Vagina (tissue), 2 donors: ENCODE measurements at regions not wholly inside any gene's neighbourhood (a gene's known extent, or its start where the extent isn't known, plus 50 kb on each side); places are given as distances from the start of the nearest gene placed in this dataset.

Experiments
- DNase-seq, 2 donors: peaks; one replicate each; pipeline ENCODE4 v3.0.0-alpha.2; 2017; ENCODE audit errors: extremely low spot score in 2 of 2
- H3K27ac ChIP-seq: fragments of 200-600 bp; sonication (generic); one replicate; pipeline ENCODE4 v1.5.1; 2019
- H3K27me3 ChIP-seq: fragments of 200-600 bp; sonication (generic); one replicate; pipeline ENCODE4 v1.5.1; 2019
- H3K36me3 ChIP-seq, 2 donors: fragments of 200-600 bp; sonication (generic); one replicate each; pipeline ENCODE4 v1.5.1; 2017 to 2019
- H3K4me1 ChIP-seq: fragments of 200-600 bp; sonication (generic); one replicate; pipeline ENCODE4 v1.5.1; 2019
- H3K4me3 ChIP-seq, 2 donors: fragments of 200-600 bp; sonication (generic); 1 replicate in 1 of 2; 2 replicates in 1 of 2; pipeline ENCODE4 v1.5.1; 2016 to 2019
- H3K9me3 ChIP-seq: fragments of 200-600 bp; sonication (generic); one replicate; pipeline ENCODE4 v1.5.1; 2019
- CTCF ChIP-seq, 3 experiments: fragments of 450-650 bp in 2 of 3; fragments of 200-600 bp in 1 of 3; sonication (generic) in 1 of 3; IDR thresholded peaks; one replicate each; pipeline ENCODE4 v1.5.1; 2017 to 2019; ENCODE audit warnings: antibody characterized with exemption in 3 of 3, mild to moderate bottlenecking in 2 of 3, moderate library complexity in 2 of 3
- POLR2A ChIP-seq, 2 donors: fragments of 450-650 bp; IDR thresholded peaks; one replicate each; pipeline ENCODE4 v1.6.1; 2017; ENCODE audit warnings: antibody characterized with exemption in 2 of 2, mild to moderate bottlenecking in 2 of 2, moderate library complexity in 2 of 2
- POLR2AphosphoS5 ChIP-seq, 2 donors: sonication (generic); formaldehyde crosslinking; IDR thresholded peaks; one replicate each; pipeline ENCODE4 v1.9.0; 2017; ENCODE audit warnings: antibody characterized with exemption in 2 of 2, mild to moderate bottlenecking in 2 of 2, low read depth in 1 of 2; ENCODE audit not compliant: insufficient read depth in 1 of 2
- intact Hi-C: fragments of 100-400 bp; cut with DNase I; formaldehyde crosslinking; loops from one replicate; pipeline ENCODE4 v1.15.1; 2023

- DNase-seq, result no peak
- Histone ChIP-seq H3K27ac (no peak overlapping the region), H3K27me3 (no peaks in the 10 kb centered on the region), H3K9me3 (no peaks in the 10 kb centered on the region), H3K4me3 (no peak overlapping the region), H3K4me1 (no peaks in the 10 kb centered on the region), H3K36me3 (no peaks in the 10 kb centered on the region)
- intact Hi-C loops, result no loop called here
- no peak for TF ChIP-seq POLR2A (IDR thresholded peaks at IDR 0.05)
- no peak for TF ChIP-seq POLR2AphosphoS5 (IDR thresholded peaks at IDR 0.05; ENCODE audit: insufficient read depth in 1 of 2, low read depth in 1 of 2)
- TF ChIP-seq CTCF (IDR thresholded peaks at IDR 0.05), result no peak
Observed at GRCh38 chr20:60314727-60315126, 356.5 kb downstream of the CDH26 start.

GRCh38 chr20:60316476-60317158, 358.4 kb downstream of the CDH26 start:
- intact Hi-C loops, result no loop called here
- Histone ChIP-seq H3K27ac (no peak overlapping the region), H3K27me3 (no peaks in the 10 kb centered on the region), H3K9me3 (no peaks in the 10 kb centered on the region), H3K36me3 (no peaks in the 10 kb centered on the region), H3K4me1 (no peaks in the 10 kb centered on the region), H3K4me3 (no peak overlapping the region)
- no peak for DNase-seq
- TF ChIP-seq POLR2A (IDR thresholded peaks at IDR 0.05), result no peak
- no peak for TF ChIP-seq CTCF (IDR thresholded peaks at IDR 0.05)
- no peak for TF ChIP-seq POLR2AphosphoS5 (IDR thresholded peaks at IDR 0.05; ENCODE audit: insufficient read depth in 1 of 2, low read depth in 1 of 2)

GRCh38 chr20:60317401-60317800, 359.2 kb downstream of the CDH26 start:
- no peak overlapping the region for H3K4me3 ChIP-seq
- H3K27me3 ChIP-seq, result no peaks in the 10 kb centered on the region
- H3K9me3 ChIP-seq, result no peaks in the 10 kb centered on the region
- DNase-seq, result no peak
- no peaks in the 10 kb centered on the region for H3K36me3 ChIP-seq
- no peak for TF ChIP-seq POLR2A (IDR thresholded peaks at IDR 0.05)
- no peak for TF ChIP-seq CTCF (IDR thresholded peaks at IDR 0.05)
- no peak for TF ChIP-seq POLR2AphosphoS5 (IDR thresholded peaks at IDR 0.05; ENCODE audit: insufficient read depth in 1 of 2, low read depth in 1 of 2)
- no peak overlapping the region for H3K27ac ChIP-seq
- H3K4me1 ChIP-seq, result no peaks in the 10 kb centered on the region
- intact Hi-C loops, result no loop called here

DNA sequence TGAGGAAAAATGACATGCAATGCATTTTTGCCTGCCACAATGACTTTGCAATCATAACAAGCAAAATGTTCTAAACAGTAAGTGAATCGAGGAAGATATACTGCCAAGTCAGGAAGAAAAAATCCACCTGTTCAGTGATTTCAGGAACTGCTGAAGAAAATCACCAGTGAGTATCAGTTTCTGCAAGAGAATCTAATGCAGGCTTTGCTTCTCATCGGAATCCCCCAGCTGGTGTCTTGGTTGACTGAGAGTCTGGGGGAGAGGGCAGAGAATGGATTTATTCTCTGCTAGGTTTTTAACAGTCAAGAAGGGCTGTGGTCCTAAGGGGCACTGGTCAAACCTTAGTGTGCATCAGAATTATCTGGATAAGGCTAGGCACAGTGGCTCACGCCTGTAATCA, 363.4 kb downstream of the CDH26 start:
- Histone ChIP-seq H3K27ac (no peak overlapping the region), H3K36me3 (no peaks in the 10 kb centered on the region), H3K27me3 (no peaks in the 10 kb centered on the region), H3K9me3 (no peaks in the 10 kb centered on the region), H3K4me1 (no peaks in the 10 kb centered on the region), H3K4me3 (no peak overlapping the region)
- no peak for DNase-seq
- intact Hi-C loops, result no loop called here
- TF ChIP-seq POLR2AphosphoS5 (IDR thresholded peaks at IDR 0.05; ENCODE audit: insufficient read depth in 1 of 2, low read depth in 1 of 2), result no peak
- no peak for TF ChIP-seq POLR2A (IDR thresholded peaks at IDR 0.05)
- TF ChIP-seq CTCF (IDR thresholded peaks at IDR 0.05), result no peak

- Histone ChIP-seq H3K27me3 (no peaks in the 10 kb centered on the region), H3K27ac (no peak overlapping the region), H3K36me3 (no peaks in the 10 kb centered on the region), H3K4me1 (no peaks in the 10 kb centered on the region), H3K4me3 (no peak overlapping the region), H3K9me3 (no peaks in the 10 kb centered on the region)
- intact Hi-C loops, result no loop called here
- no peak for DNase-seq
- TF ChIP-seq CTCF (IDR thresholded peaks at IDR 0.05) (no peak), POLR2AphosphoS5 (IDR thresholded peaks at IDR 0.05; ENCODE audit: insufficient read depth in 1 of 2, low read depth in 1 of 2) (no peak), POLR2A (IDR thresholded peaks at IDR 0.05) (no peak)
Observed at GRCh38 chr20:60326821-60327220, 368.6 kb downstream of the CDH26 start.
